ENCODE measurements at regions not wholly inside any gene's neighbourhood (a gene's known extent, or its start where the extent isn't known, plus 50 kb on each side); places are given as distances from the start of the nearest gene placed in this dataset.
"Not testable (repeated sequence)": the region's sequence is repeated elsewhere in the genome, so short reads cannot be mapped to it uniquely, and the experiment has no call there.

GRCh38 chr18:961644-962355 lies 57.1 kb downstream of the ADCYAP1 start:
- Histone ChIP-seq H3K4me3 (ENCODE audit: severe bottlenecking) (no peak overlapping the region), H3K27me3 (ENCODE audit: insufficient read depth, poor library complexity, severe bottlenecking) (peaks cover 3% of the 10 kb centered on the region)
- no peak for DNase-seq (ENCODE audit: low spot score)

GRCh38 chr18:963276-963675 lies 58.6 kb downstream of the ADCYAP1 start:
- peaks cover 3% of the 10 kb centered on the region for H3K27me3 ChIP-seq (ENCODE audit: insufficient read depth, poor library complexity, severe bottlenecking)
- no peak for TF ChIP-seq CTCF (IDR thresholded peaks at IDR 0.05; ENCODE audit: poor library complexity, severe bottlenecking)
- DNase-seq (ENCODE audit: low spot score), result no peak
- H3K4me3 ChIP-seq (ENCODE audit: severe bottlenecking), result no peak overlapping the region
- H3K27ac ChIP-seq (ENCODE audit: poor library complexity, severe bottlenecking), result no peak overlapping the region
- no peak for ATAC-seq (ENCODE audit: low read depth)
- H3K4me1 ChIP-seq (ENCODE audit: insufficient read depth, poor library complexity, severe bottlenecking), result no peaks in the 10 kb centered on the region
- H3K9me3 ChIP-seq (ENCODE audit: severe bottlenecking), result no peaks in the 10 kb centered on the region
- H3K36me3 ChIP-seq (ENCODE audit: low read depth), result no peaks in the 10 kb centered on the region

More at GRCh38 chr18:961644-962355, 57.1 kb downstream of the ADCYAP1 start:
- ATAC-seq (ENCODE audit: low read depth), result no peak
- Histone ChIP-seq H3K27ac (ENCODE audit: poor library complexity, severe bottlenecking) (no peak overlapping the region), H3K36me3 (ENCODE audit: low read depth) (no peaks in the 10 kb centered on the region), H3K4me1 (ENCODE audit: insufficient read depth, poor library complexity, severe bottlenecking) (no peaks in the 10 kb centered on the region), H3K9me3 (ENCODE audit: severe bottlenecking) (no peaks in the 10 kb centered on the region)
- peak; percentile 91 for TF ChIP-seq CTCF (IDR thresholded peaks at IDR 0.05; ENCODE audit: poor library complexity, severe bottlenecking)

GRCh38 chr18:965921-966758 lies 61.5 kb downstream of the ADCYAP1 start:
- H3K36me3 ChIP-seq (ENCODE audit: low read depth), result no peaks in the 10 kb centered on the region
- no peaks in the 10 kb centered on the region for H3K9me3 ChIP-seq (ENCODE audit: severe bottlenecking)
- no peak overlapping the region for H3K4me3 ChIP-seq (ENCODE audit: severe bottlenecking)
- no peak for TF ChIP-seq CTCF (IDR thresholded peaks at IDR 0.05; ENCODE audit: poor library complexity, severe bottlenecking)
- no peak for DNase-seq (ENCODE audit: low spot score)
- H3K27ac ChIP-seq (ENCODE audit: poor library complexity, severe bottlenecking), result no peak overlapping the region
- no peak for ATAC-seq (ENCODE audit: low read depth)
- H3K27me3 ChIP-seq (ENCODE audit: insufficient read depth, poor library complexity, severe bottlenecking), result peaks cover 3% of the 10 kb centered on the region
- H3K4me1 ChIP-seq (ENCODE audit: insufficient read depth, poor library complexity, severe bottlenecking), result no peaks in the 10 kb centered on the region

GRCh38 chr18:966759-967576 lies 62.3 kb downstream of the ADCYAP1 start:
- H3K27ac ChIP-seq (ENCODE audit: poor library complexity, severe bottlenecking), result no peak overlapping the region
- no peaks in the 10 kb centered on the region for H3K36me3 ChIP-seq (ENCODE audit: low read depth)
- DNase-seq (ENCODE audit: low spot score) (no peak), ATAC-seq (ENCODE audit: low read depth) (no peak)
- H3K9me3 ChIP-seq (ENCODE audit: severe bottlenecking), result no peaks in the 10 kb centered on the region
- H3K27me3 ChIP-seq (ENCODE audit: insufficient read depth, poor library complexity, severe bottlenecking), result peaks cover 3% of the 10 kb centered on the region
- no peak for TF ChIP-seq CTCF (IDR thresholded peaks at IDR 0.05; ENCODE audit: poor library complexity, severe bottlenecking)
- no peak overlapping the region for H3K4me3 ChIP-seq (ENCODE audit: severe bottlenecking)
- no peaks in the 10 kb centered on the region for H3K4me1 ChIP-seq (ENCODE audit: insufficient read depth, poor library complexity, severe bottlenecking)

GRCh38 chr18:968910-969309 lies 64.2 kb downstream of the ADCYAP1 start:
- not testable (repeated sequence) for H3K27me3 ChIP-seq (ENCODE audit: insufficient read depth, poor library complexity, severe bottlenecking); ATAC-seq (ENCODE audit: low read depth); H3K27ac ChIP-seq (ENCODE audit: poor library complexity, severe bottlenecking); H3K9me3 ChIP-seq (ENCODE audit: severe bottlenecking); H3K36me3 ChIP-seq (ENCODE audit: low read depth); H3K4me1 ChIP-seq (ENCODE audit: insufficient read depth, poor library complexity, severe bottlenecking); DNase-seq (ENCODE audit: low spot score); H3K4me3 ChIP-seq (ENCODE audit: severe bottlenecking)

- H3K9me3 ChIP-seq (ENCODE audit: severe bottlenecking); H3K36me3 ChIP-seq (ENCODE audit: low read depth); DNase-seq (ENCODE audit: low spot score); ATAC-seq (ENCODE audit: low read depth); H3K27me3 ChIP-seq (ENCODE audit: insufficient read depth, poor library complexity, severe bottlenecking); H3K4me3 ChIP-seq (ENCODE audit: severe bottlenecking); H3K27ac ChIP-seq (ENCODE audit: poor library complexity, severe bottlenecking); H3K4me1 ChIP-seq (ENCODE audit: insufficient read depth, poor library complexity, severe bottlenecking): not testable (repeated sequence)
Measured at GRCh38 chr18:969311-969710, 64.6 kb downstream of the ADCYAP1 start.

- not testable (repeated sequence) for H3K27me3 ChIP-seq (ENCODE audit: insufficient read depth, poor library complexity, severe bottlenecking); H3K4me1 ChIP-seq (ENCODE audit: insufficient read depth, poor library complexity, severe bottlenecking); ATAC-seq (ENCODE audit: low read depth); H3K27ac ChIP-seq (ENCODE audit: poor library complexity, severe bottlenecking); H3K9me3 ChIP-seq (ENCODE audit: severe bottlenecking); H3K4me3 ChIP-seq (ENCODE audit: severe bottlenecking); H3K36me3 ChIP-seq (ENCODE audit: low read depth); DNase-seq (ENCODE audit: low spot score)
Measured at GRCh38 chr18:974606-975005, 69.9 kb downstream of the ADCYAP1 start.
